ENCODE measurements at regions not wholly inside any gene's neighbourhood (a gene's known extent, or its start where the extent isn't known, plus 50 kb on each side); places are given as distances from the start of the nearest gene placed in this dataset.

- no peaks in the 10 kb centered on the region for H3K36me3 Mint-ChIP-seq
- no peak overlapping the region for H3K27ac Mint-ChIP-seq
- H3K4me1 Mint-ChIP-seq: no peaks in the 10 kb centered on the region
- no peaks in the 10 kb centered on the region for H3K27me3 Mint-ChIP-seq
- H3K9me3 Mint-ChIP-seq: peaks cover 0 to 12% (median 4%) of the 10 kb centered on the region in 8 donors
- Histone ChIP-seq H3K4me1 (ENCODE audit: insufficient read depth, low read length) (no peaks in the 10 kb centered on the region), H3K9me3 (ENCODE audit: control insufficient read depth in 1 of 2, low read length in 2 of 2) (no peaks in the 10 kb centered on the region), H3K4me3 (ENCODE audit: low read length in 2 of 2) (no peak overlapping the region), H3K27me3 (ENCODE audit: insufficient read depth, low read length) (no peaks in the 10 kb centered on the region), H3K27ac (ENCODE audit: low read depth, low read length) (no peak overlapping the region), H3K36me3 (ENCODE audit: insufficient read depth, low read length) (no peaks in the 10 kb centered on the region)
- no peak overlapping the region for H3K4me3 Mint-ChIP-seq
- POLR2A ChIA-PET (ENCODE audit: partially characterized antibody): no interaction called here
- CTCF ChIA-PET (ENCODE audit: partially characterized antibody): no interaction called here
- DNase-seq: no peak
- intact Hi-C loops (cut with micrococcal nuclease): no loop called here
Measured at GRCh38 chr2:221716426-221717303, 144.6 kb upstream of the EPHA4 start.

GRCh38 chr2:221715523-221716247 is 143.6 kb upstream of the EPHA4 start:
- Histone ChIP-seq H3K4me3 (ENCODE audit: low read length in 2 of 2) (no peak overlapping the region), H3K27ac (ENCODE audit: low read depth, low read length) (no peak overlapping the region), H3K9me3 (ENCODE audit: control insufficient read depth in 1 of 2, low read length in 2 of 2) (no peaks in the 10 kb centered on the region), H3K36me3 (ENCODE audit: insufficient read depth, low read length) (no peaks in the 10 kb centered on the region), H3K27me3 (ENCODE audit: insufficient read depth, low read length) (no peaks in the 10 kb centered on the region), H3K4me1 (ENCODE audit: insufficient read depth, low read length) (no peaks in the 10 kb centered on the region)
- intact Hi-C loops (cut with micrococcal nuclease): no loop called here
- Mint-ChIP-seq H3K36me3 (no peaks in the 10 kb centered on the region), H3K9me3 (peaks cover 0 to 12% (median 3%) of the 10 kb centered on the region in 8 donors), H3K4me3 (no peak overlapping the region), H3K4me1 (no peaks in the 10 kb centered on the region), H3K27ac (peak overlapping the region in 1 of 7 donors; percentile 31), H3K27me3 (no peaks in the 10 kb centered on the region)
- DNase-seq: no peak
- ChIA-PET POLR2A (ENCODE audit: partially characterized antibody) (no interaction called here), CTCF (ENCODE audit: partially characterized antibody) (no interaction called here)

- Histone ChIP-seq H3K9me3 (ENCODE audit: control insufficient read depth in 1 of 2, low read length in 2 of 2) (no peaks in the 10 kb centered on the region), H3K4me1 (ENCODE audit: insufficient read depth, low read length) (no peaks in the 10 kb centered on the region), H3K27ac (ENCODE audit: low read depth, low read length) (no peak overlapping the region), H3K36me3 (ENCODE audit: insufficient read depth, low read length) (no peaks in the 10 kb centered on the region), H3K4me3 (ENCODE audit: low read length in 2 of 2) (no peak overlapping the region), H3K27me3 (ENCODE audit: insufficient read depth, low read length) (no peaks in the 10 kb centered on the region)
- H3K27ac Mint-ChIP-seq: no peak overlapping the region
- H3K4me1 Mint-ChIP-seq: no peaks in the 10 kb centered on the region
- no peaks in the 10 kb centered on the region for H3K36me3 Mint-ChIP-seq
- no peak overlapping the region for H3K4me3 Mint-ChIP-seq
- ChIA-PET CTCF (ENCODE audit: partially characterized antibody) (no interaction called here), POLR2A (ENCODE audit: partially characterized antibody) (no interaction called here)
- H3K9me3 Mint-ChIP-seq: peaks cover 0 to 3% (median 0%) of the 10 kb centered on the region in 8 donors
- intact Hi-C loops (cut with micrococcal nuclease): no loop called here
- DNase-seq: no peak
- H3K27me3 Mint-ChIP-seq: peaks cover 0 to 1% of the 10 kb centered on the region in 2 donors
Measured at GRCh38 chr2:221710744-221711143, 138.6 kb upstream of the EPHA4 start.

GRCh38 chr2:221708902-221709301 is 136.8 kb upstream of the EPHA4 start:
- Mint-ChIP-seq H3K27ac (no peak overlapping the region), H3K27me3 (peaks cover 0 to 1% of the 10 kb centered on the region in 2 donors), H3K36me3 (no peaks in the 10 kb centered on the region), H3K4me1 (no peaks in the 10 kb centered on the region), H3K9me3 (peaks cover 0 to 3% (median 0%) of the 10 kb centered on the region in 8 donors), H3K4me3 (no peak overlapping the region)
- Histone ChIP-seq H3K36me3 (ENCODE audit: insufficient read depth, low read length) (no peaks in the 10 kb centered on the region), H3K27me3 (ENCODE audit: insufficient read depth, low read length) (no peaks in the 10 kb centered on the region), H3K27ac (ENCODE audit: low read depth, low read length) (no peak overlapping the region), H3K4me1 (ENCODE audit: insufficient read depth, low read length) (no peaks in the 10 kb centered on the region), H3K4me3 (ENCODE audit: low read length in 2 of 2) (no peak overlapping the region), H3K9me3 (ENCODE audit: control insufficient read depth in 1 of 2, low read length in 2 of 2) (no peaks in the 10 kb centered on the region)
- intact Hi-C loops (cut with micrococcal nuclease): no loop called here
- DNase-seq: no peak
- CTCF ChIA-PET (ENCODE audit: partially characterized antibody): no interaction called here
- POLR2A ChIA-PET (ENCODE audit: partially characterized antibody): no interaction called here

- Histone ChIP-seq H3K4me1 (ENCODE audit: insufficient read depth, low read length) (no peaks in the 10 kb centered on the region), H3K27ac (ENCODE audit: low read depth, low read length) (no peak overlapping the region), H3K36me3 (ENCODE audit: insufficient read depth, low read length) (no peaks in the 10 kb centered on the region), H3K9me3 (ENCODE audit: control insufficient read depth in 1 of 2, low read length in 2 of 2) (no peaks in the 10 kb centered on the region), H3K27me3 (ENCODE audit: insufficient read depth, low read length) (no peaks in the 10 kb centered on the region), H3K4me3 (ENCODE audit: low read length in 2 of 2) (no peak overlapping the region)
- no peaks in the 10 kb centered on the region for H3K36me3 Mint-ChIP-seq
- H3K27ac Mint-ChIP-seq: no peak overlapping the region
- ChIA-PET CTCF (ENCODE audit: partially characterized antibody) (no interaction called here), POLR2A (ENCODE audit: partially characterized antibody) (no interaction called here)
- no peaks in the 10 kb centered on the region for H3K4me1 Mint-ChIP-seq
- no peak overlapping the region for H3K4me3 Mint-ChIP-seq
- H3K9me3 Mint-ChIP-seq: peaks cover 0 to 4% (median 0%) of the 10 kb centered on the region in 8 donors
- H3K27me3 Mint-ChIP-seq: peaks cover 0 to 1% of the 10 kb centered on the region in 2 donors
- intact Hi-C loops (cut with micrococcal nuclease): no loop called here
- DNase-seq: no peak
Measured at GRCh38 chr2:221705185-221705877, 133.2 kb upstream of the EPHA4 start.

- Mint-ChIP-seq H3K9me3 (peaks cover 0 to 5% (median 0%) of the 10 kb centered on the region in 8 donors), H3K4me3 (no peak overlapping the region), H3K36me3 (no peaks in the 10 kb centered on the region), H3K27ac (no peak overlapping the region), H3K27me3 (peaks cover 0 to 1% of the 10 kb centered on the region in 2 donors), H3K4me1 (no peaks in the 10 kb centered on the region)
- H3K4me3 ChIP-seq (ENCODE audit: low read length in 2 of 2): no peak overlapping the region
- no peaks in the 10 kb centered on the region for H3K4me1 ChIP-seq (ENCODE audit: insufficient read depth, low read length)
- no peaks in the 10 kb centered on the region for H3K27me3 ChIP-seq (ENCODE audit: insufficient read depth, low read length)
- no peaks in the 10 kb centered on the region for H3K9me3 ChIP-seq (ENCODE audit: control insufficient read depth in 1 of 2, low read length in 2 of 2)
- no peak overlapping the region for H3K27ac ChIP-seq (ENCODE audit: low read depth, low read length)
- intact Hi-C loops (cut with micrococcal nuclease): no loop called here
- H3K36me3 ChIP-seq (ENCODE audit: insufficient read depth, low read length): no peaks in the 10 kb centered on the region
- ChIA-PET POLR2A (ENCODE audit: partially characterized antibody) (no interaction called here), CTCF (ENCODE audit: partially characterized antibody) (no interaction called here)
- no peak for DNase-seq
Measured at GRCh38 chr2:221704442-221704841, 132.3 kb upstream of the EPHA4 start.

GRCh38 chr2:221693365-221693764 is 121.3 kb upstream of the EPHA4 start:
- Mint-ChIP-seq H3K9me3 (no peaks in the 10 kb centered on the region), H3K27ac (no peak overlapping the region), H3K36me3 (no peaks in the 10 kb centered on the region), H3K27me3 (no peaks in the 10 kb centered on the region), H3K4me1 (no peaks in the 10 kb centered on the region), H3K4me3 (no peak overlapping the region)
- intact Hi-C loops (cut with micrococcal nuclease): no loop called here
- Histone ChIP-seq H3K27me3 (ENCODE audit: insufficient read depth, low read length) (no peaks in the 10 kb centered on the region), H3K4me3 (ENCODE audit: low read length in 2 of 2) (no peak overlapping the region), H3K4me1 (ENCODE audit: insufficient read depth, low read length) (no peaks in the 10 kb centered on the region), H3K36me3 (ENCODE audit: insufficient read depth, low read length) (no peaks in the 10 kb centered on the region), H3K27ac (ENCODE audit: low read depth, low read length) (no peak overlapping the region), H3K9me3 (ENCODE audit: control insufficient read depth in 1 of 2, low read length in 2 of 2) (no peaks in the 10 kb centered on the region)
- DNase-seq: no peak
- CTCF ChIA-PET (ENCODE audit: partially characterized antibody): no interaction called here
- POLR2A ChIA-PET (ENCODE audit: partially characterized antibody): no interaction called here

Measured in CD4-positive, alpha-beta memory T cell (primary cell).